K562 (cell line): ENCODE measurements at regions not wholly inside any gene's neighbourhood (a gene's known extent, or its start where the extent isn't known, plus 50 kb on each side); places are given as distances from the start of the nearest gene placed in this dataset.
A peak's percentile ranks its signal among the peaks of the same experiment; 100 is the strongest.

Experiments
- ATAC-seq: fragments of 200-7000 bp; cut with Tn5 transposase; 3 replicates; pipeline ENCODE4 v1.9.1; 2020; ENCODE audit warnings: moderate library complexity
- BruUV-seq: library from RNA; stranded (reverse); fragments of 400-500 nt; replicated peaks from 2 replicates; lab custom pipeline; 2021; lab: Mats Ljungman, UMichigan
- CTCF ChIA-PET: fragments of 300-600 bp; formaldehyde crosslinking; extraction: SDS; loops from one replicate; lab custom pipeline; 2021; ENCODE audit warnings: low intra/inter-chr PET ratio; lab: Yijun Ruan, JAX
- POLR2A ChIA-PET: fragments of 300-600, 350-650 bp; sonication (Branson Sonifier 250); formaldehyde crosslinking; extraction: SDS; loops from one replicate; lab custom pipeline; 2021; ENCODE audit warnings: antibody characterized with exemption, inconsistent platforms; lab: Yijun Ruan, JAX
- DNase-seq, 4 experiments: peaks; one replicate each; pipeline versions ENCODE4 v3.0.0 to v3.0.0-alpha.2; 2011 to 2018; ENCODE audit warnings: low spot score in 3 of 4, mixed read lengths in 3 of 4; ENCODE audit errors: extremely low read depth in 1 of 4
- FAIRE-seq: peaks from 2 replicates; lab custom pipeline; 2011; peaks lifted over from hg19 to GRCh38; lab: Jason Lieb, UNC
- H2AFZ ChIP-seq: 2 replicates; pipeline ENCODE4 v1.6.0; 2011; ENCODE audit warnings: low read depth, low read length, control low read depth, inconsistent platforms
- H3K27ac ChIP-seq: fragments of 200-600 bp; 3 replicates; pipeline ENCODE4 v1.8.0; 2011; ENCODE audit warnings: low read depth, mild to moderate bottlenecking, control low read depth, inconsistent platforms, low read length, moderate library complexity, mixed read lengths; ENCODE audit errors: extremely low read depth
- H3K27me3 ChIP-seq, 2 experiments: fragments of 300-600 bp in 1 of 2; 2 replicates in 1 of 2; 3 replicates in 1 of 2; pipeline versions ENCODE4 v1.6.0 to v1.8.0; 2011; ENCODE audit warnings: inconsistent platforms in 2 of 2, low read length in 2 of 2, mild to moderate bottlenecking in 1 of 2, mixed read lengths in 1 of 2, moderate library complexity in 1 of 2; ENCODE audit not compliant: control insufficient read depth in 2 of 2, insufficient read depth in 2 of 2
- H3K36me3 ChIP-seq: fragments of 300-600 bp; 3 replicates; pipeline ENCODE4 v1.8.0; 2011; ENCODE audit warnings: mild to moderate bottlenecking, low read length, inconsistent platforms; ENCODE audit not compliant: control insufficient read depth, insufficient read depth
- H3K4me1 ChIP-seq, 2 experiments: fragments of 200-600 bp in 1 of 2; replicated peaks in 1 of 2; 2 replicates in 1 of 2; 3 replicates in 1 of 2; pipeline versions ENCODE4 v1.5.1 to v1.8.0; 2011; ENCODE audit warnings: inconsistent platforms in 2 of 2, low read length in 2 of 2, mild to moderate bottlenecking in 1 of 2, mixed read lengths in 1 of 2, moderate library complexity in 1 of 2; ENCODE audit not compliant: control insufficient read depth in 2 of 2, insufficient read depth in 2 of 2
- H3K4me2 ChIP-seq: 2 replicates; pipeline ENCODE4 v1.6.1; 2011; ENCODE audit warnings: low read length, control low read depth, inconsistent platforms, mixed read lengths; ENCODE audit not compliant: insufficient read depth
- H3K4me3 ChIP-seq: fragments of 200-600 bp; sonication (generic), shearing (Covaris generic); 2 replicates; pipeline ENCODE4 v1.5.1; 2016; ENCODE audit warnings: control low read depth, inconsistent platforms
- H3K79me2 ChIP-seq: fragments of 200-600 bp; 3 replicates; pipeline ENCODE4 v1.8.0; 2011; ENCODE audit warnings: low read length, inconsistent platforms; ENCODE audit not compliant: control insufficient read depth, insufficient read depth
- H3K9ac ChIP-seq, 2 experiments: 2 replicates each; pipeline versions ENCODE4 v1.6.0 to v1.6.1; 2011; ENCODE audit warnings: low read depth in 2 of 2, low read length in 2 of 2, control low read depth in 1 of 2, inconsistent platforms in 1 of 2, mild to moderate bottlenecking in 1 of 2, mixed read lengths in 1 of 2; ENCODE audit not compliant: insufficient read depth in 1 of 2
- H3K9me1 ChIP-seq: one replicate; pipeline ENCODE4 v1.6.0; 2011; ENCODE audit warnings: inconsistent platforms, mild to moderate bottlenecking, low read length, moderate library complexity; ENCODE audit not compliant: control insufficient read depth, insufficient read depth
- H3K9me3 ChIP-seq: replicated peaks from 2 replicates; pipeline ENCODE4 v1.5.1; 2011; ENCODE audit warnings: low read depth, low read length, inconsistent platforms; ENCODE audit not compliant: control insufficient read depth, insufficient read depth
- H4K20me1 ChIP-seq: replicated peaks from 2 replicates; pipeline ENCODE4 v1.6.1; 2011; ENCODE audit warnings: low read length, inconsistent platforms, mixed read lengths; ENCODE audit not compliant: control insufficient read depth, insufficient read depth
- CHD4 ChIP-seq: fragments of 200-600 bp; sonication (generic); IDR thresholded peaks from 3 replicates; pipeline ENCODE4 v1.6.1; 2012; ENCODE audit warnings: low read depth, mild to moderate bottlenecking, mixed read lengths, low read length, inconsistent platforms; ENCODE audit not compliant: insufficient read depth, insufficient replicate concordance, poor library complexity, severe bottlenecking
- FOSL1 ChIP-seq: fragments of 200-800 bp; sonication (Bioruptor generic); conservative IDR thresholded peaks from 2 replicates; pipeline ENCODE4 v1.6.1; 2016; ENCODE audit warnings: missing genetic modification characterization, missing compliant biosample characterization
- NCOA4 ChIP-seq: fragments of 450-650 bp; IDR thresholded peaks from 2 replicates; pipeline ENCODE4 v1.6.1; 2018; ENCODE audit warnings: mild to moderate bottlenecking; ENCODE audit not compliant: partially characterized antibody
- SAFB2 ChIP-seq: fragments of 200-400 bp; formaldehyde crosslinking; IDR thresholded peaks from 2 replicates; pipeline ENCODE4 v1.6.1; 2018; ENCODE audit warnings: borderline replicate concordance, low read length, low read depth, moderate library complexity; ENCODE audit not compliant: severe bottlenecking
- SIN3B ChIP-seq: fragments of 450-650 bp; IDR thresholded peaks from 2 replicates; pipeline ENCODE4 v1.6.1; 2017; ENCODE audit warnings: low read depth, mild to moderate bottlenecking, moderate library complexity
- SREBF1 ChIP-seq: fragments of 150-350 bp; IDR thresholded peaks from 2 replicates; pipeline ENCODE4 v1.6.1; 2014; ENCODE audit warnings: antibody characterized with exemption, low read depth, low read length, borderline replicate concordance
- WGBS: fragments of 100-300 bp; shearing (Covaris generic); methylation state at CpG from one replicate; pipeline ENCODE4 v1.1.6; 2016; ENCODE audit warnings: low coverage, mixed read lengths; ENCODE audit not compliant: insufficient coverage; ENCODE audit errors: missing lambda C conversion rate; 5-methylcytosine and 5-hydroxymethylcytosine counted together
- in situ Hi-C: fragments of 300-500 bp; cut with MboI; formaldehyde crosslinking; loops from 4 replicates; pipeline ENCODE4 v1.15.0; 2018; ENCODE audit warnings: inconsistent platforms, mixed read lengths
- intact Hi-C: fragments of 100-400 bp; cut with micrococcal nuclease; formaldehyde crosslinking; loops from 2 replicates; pipeline ENCODE4 v1.14.2; 2022
- TF ChIP-seq, protein P1 (sequence below): fragments of 450-650 bp; IDR thresholded peaks from 2 replicates; pipeline ENCODE4 v1.6.1; 2014; ENCODE audit warnings: low read depth, mild to moderate bottlenecking, moderate library complexity, borderline replicate concordance
- TF ChIP-seq, protein P2 (sequence below): fragments of 450-650 bp; formaldehyde crosslinking; conservative IDR thresholded peaks from 2 replicates; pipeline ENCODE4 v1.4.0; 2022; ENCODE audit warnings: mild to moderate bottlenecking, missing genetic modification characterization

DNA sequence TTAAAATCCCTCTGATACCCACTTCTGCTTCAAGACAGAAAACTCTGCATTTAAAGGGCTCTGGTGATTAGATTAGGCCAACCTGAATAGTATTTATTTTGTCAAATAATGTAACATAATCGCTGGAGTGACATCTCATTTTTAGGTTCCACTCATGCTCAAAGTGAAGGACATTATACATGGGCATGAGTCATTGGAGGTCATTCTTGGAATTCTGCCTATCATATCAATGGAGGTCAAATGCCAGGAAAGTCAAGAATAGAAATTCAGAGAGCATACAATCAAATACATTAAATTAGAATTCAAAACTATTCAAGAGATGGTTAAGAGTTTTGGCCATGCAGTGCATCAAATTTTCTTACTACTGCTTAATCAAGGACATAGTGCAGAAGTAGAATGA lies 50.8 kb upstream of the PRSS1 start:
- Histone ChIP-seq H3K4me1 (no peaks in the 10 kb centered on the region), H3K9me3 (no peaks in the 10 kb centered on the region), H3K27ac (no peak overlapping the region), H3K4me3 (no peak overlapping the region), H3K9me1 (no peaks in the 10 kb centered on the region), H3K4me2 (no peak overlapping the region), H3K27me3 (no peaks in the 10 kb centered on the region), H3K9ac (no peak overlapping the region), H4K20me1 (no peaks in the 10 kb centered on the region), H3K36me3 (no peaks in the 10 kb centered on the region), H2AFZ (no peak overlapping the region), H3K79me2 (no peaks in the 10 kb centered on the region)
- DNase-seq, result no peak
- TF ChIP-seq FOSL1 (peak; percentile 75; the same call in 1 of the 2 replicates), NCOA4 (no peak), CHD4 (no peak)
- 0% methylated on average over 1 of the region's 1 CpG for WGBS
- no TSS peak for BruUV-seq
- no peak for FAIRE-seq
- CTCF ChIA-PET, result interaction anchor here (1.1 kb wide), 1 partner anchor 11 kb away, joined by 3 read pairs; no protein-coding TSS in a partner anchor
- POLR2A ChIA-PET, result no interaction called here
- in situ Hi-C loops, result no loop called here
- no peak for ATAC-seq
- intact Hi-C loops, result no loop called here

DNA sequence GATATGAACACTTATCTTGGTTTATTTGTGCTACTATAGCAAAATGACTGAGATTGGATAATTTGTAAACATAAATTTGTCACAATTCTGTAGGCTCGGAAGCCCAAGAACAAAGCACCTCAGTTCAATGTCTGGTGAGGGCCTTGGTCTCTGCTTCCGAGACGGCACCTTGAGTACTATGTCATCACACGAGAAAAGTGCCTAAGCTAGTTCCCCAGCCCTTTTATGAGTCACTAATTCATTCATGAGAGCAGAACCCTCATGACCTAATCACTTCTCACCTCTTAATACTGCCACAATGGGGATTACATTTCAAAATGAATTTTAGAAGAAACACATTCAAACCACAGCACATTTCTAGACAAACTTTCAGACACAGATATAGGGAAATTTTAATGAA lies 52.0 kb upstream of the PRSS1 start:
- intact Hi-C loops (no loop called here), in situ Hi-C loops (no loop called here)
- Histone ChIP-seq H3K36me3 (no peaks in the 10 kb centered on the region), H3K4me1 (no peaks in the 10 kb centered on the region), H3K27me3 (no peaks in the 10 kb centered on the region), H2AFZ (no peak overlapping the region), H3K4me2 (no peak overlapping the region), H3K79me2 (no peaks in the 10 kb centered on the region), H4K20me1 (no peaks in the 10 kb centered on the region), H3K4me3 (no peak overlapping the region), H3K27ac (no peak overlapping the region), H3K9me1 (no peaks in the 10 kb centered on the region), H3K9ac (no peak overlapping the region), H3K9me3 (no peaks in the 10 kb centered on the region)
- FAIRE-seq, result no peak
- 2% methylated on average over 4 of the region's 4 CpGs for WGBS
- ATAC-seq, result no peak
- ChIA-PET POLR2A (no interaction called here), CTCF (no interaction called here)
- BruUV-seq, result no TSS peak
- TF ChIP-seq, protein P1, sequence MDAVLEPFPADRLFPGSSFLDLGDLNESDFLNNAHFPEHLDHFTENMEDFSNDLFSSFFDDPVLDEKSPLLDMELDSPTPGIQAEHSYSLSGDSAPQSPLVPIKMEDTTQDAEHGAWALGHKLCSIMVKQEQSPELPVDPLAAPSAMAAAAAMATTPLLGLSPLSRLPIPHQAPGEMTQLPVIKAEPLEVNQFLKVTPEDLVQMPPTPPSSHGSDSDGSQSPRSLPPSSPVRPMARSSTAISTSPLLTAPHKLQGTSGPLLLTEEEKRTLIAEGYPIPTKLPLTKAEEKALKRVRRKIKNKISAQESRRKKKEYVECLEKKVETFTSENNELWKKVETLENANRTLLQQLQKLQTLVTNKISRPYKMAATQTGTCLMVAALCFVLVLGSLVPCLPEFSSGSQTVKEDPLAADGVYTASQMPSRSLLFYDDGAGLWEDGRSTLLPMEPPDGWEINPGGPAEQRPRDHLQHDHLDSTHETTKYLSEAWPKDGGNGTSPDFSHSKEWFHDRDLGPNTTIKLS, result no peak
- TF ChIP-seq SAFB2 (no peak), SREBF1 (no peak), SIN3B (no peak)
- TF ChIP-seq, protein P2, sequence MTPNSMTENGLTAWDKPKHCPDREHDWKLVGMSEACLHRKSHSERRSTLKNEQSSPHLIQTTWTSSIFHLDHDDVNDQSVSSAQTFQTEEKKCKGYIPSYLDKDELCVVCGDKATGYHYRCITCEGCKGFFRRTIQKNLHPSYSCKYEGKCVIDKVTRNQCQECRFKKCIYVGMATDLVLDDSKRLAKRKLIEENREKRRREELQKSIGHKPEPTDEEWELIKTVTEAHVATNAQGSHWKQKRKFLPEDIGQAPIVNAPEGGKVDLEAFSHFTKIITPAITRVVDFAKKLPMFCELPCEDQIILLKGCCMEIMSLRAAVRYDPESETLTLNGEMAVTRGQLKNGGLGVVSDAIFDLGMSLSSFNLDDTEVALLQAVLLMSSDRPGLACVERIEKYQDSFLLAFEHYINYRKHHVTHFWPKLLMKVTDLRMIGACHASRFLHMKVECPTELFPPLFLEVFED, result no peak
- no peak for DNase-seq
